Esophagus squamous epithelium (tissue), 4 donors: ENCODE measurements at regions not wholly inside any gene's neighbourhood (a gene's known extent, or its start where the extent isn't known, plus 50 kb on each side); places are given as distances from the start of the nearest gene placed in this dataset.
"Not testable (repeated sequence)": the region's sequence is repeated elsewhere in the genome, so short reads cannot be mapped to it uniquely, and the experiment has no call there.

ENCODE experiments used
- POLR2A ChIP-seq, 4 donors: fragments of 450-650 bp; IDR thresholded peaks; one replicate each; pipeline ENCODE4 v1.6.1; 2017; ENCODE audit warnings: antibody characterized with exemption in 4 of 4, mild to moderate bottlenecking in 4 of 4, moderate library complexity in 3 of 4
- TF ChIP-seq, protein P1 (sequence below), 6 experiments: fragments of 450-650 bp in 4 of 6; fragments of 200-600 bp in 2 of 6; sonication (generic) in 2 of 6; IDR thresholded peaks; one replicate each; pipeline ENCODE4 v1.5.1; 2016 to 2019; ENCODE audit warnings: antibody characterized with exemption in 6 of 6, mild to moderate bottlenecking in 4 of 6, moderate library complexity in 4 of 6

DNA sequence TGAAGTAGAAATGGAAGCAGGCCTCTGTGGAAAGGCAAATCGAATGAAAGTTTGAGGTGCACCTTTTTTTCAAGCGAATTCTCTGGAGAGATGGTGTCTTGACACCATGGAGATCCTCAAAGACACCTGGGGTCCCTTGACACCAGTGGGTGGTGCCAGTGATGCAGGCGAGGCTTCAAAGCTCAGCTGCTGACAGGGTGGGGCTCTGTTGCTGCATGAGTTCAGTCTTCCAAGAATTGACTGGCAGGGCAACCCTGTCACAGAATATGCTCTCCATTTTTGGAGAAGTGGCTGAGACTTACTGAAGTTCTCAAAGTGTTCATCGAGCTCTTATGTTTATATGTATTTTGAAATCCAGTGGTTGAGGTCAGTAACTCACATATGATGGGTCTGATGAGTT is 1376.6 kb downstream of the SPATA31A7 start:
- TF ChIP-seq POLR2A (IDR thresholded peaks at IDR 0.05), result not testable (repeated sequence)
- TF ChIP-seq, protein P1, sequence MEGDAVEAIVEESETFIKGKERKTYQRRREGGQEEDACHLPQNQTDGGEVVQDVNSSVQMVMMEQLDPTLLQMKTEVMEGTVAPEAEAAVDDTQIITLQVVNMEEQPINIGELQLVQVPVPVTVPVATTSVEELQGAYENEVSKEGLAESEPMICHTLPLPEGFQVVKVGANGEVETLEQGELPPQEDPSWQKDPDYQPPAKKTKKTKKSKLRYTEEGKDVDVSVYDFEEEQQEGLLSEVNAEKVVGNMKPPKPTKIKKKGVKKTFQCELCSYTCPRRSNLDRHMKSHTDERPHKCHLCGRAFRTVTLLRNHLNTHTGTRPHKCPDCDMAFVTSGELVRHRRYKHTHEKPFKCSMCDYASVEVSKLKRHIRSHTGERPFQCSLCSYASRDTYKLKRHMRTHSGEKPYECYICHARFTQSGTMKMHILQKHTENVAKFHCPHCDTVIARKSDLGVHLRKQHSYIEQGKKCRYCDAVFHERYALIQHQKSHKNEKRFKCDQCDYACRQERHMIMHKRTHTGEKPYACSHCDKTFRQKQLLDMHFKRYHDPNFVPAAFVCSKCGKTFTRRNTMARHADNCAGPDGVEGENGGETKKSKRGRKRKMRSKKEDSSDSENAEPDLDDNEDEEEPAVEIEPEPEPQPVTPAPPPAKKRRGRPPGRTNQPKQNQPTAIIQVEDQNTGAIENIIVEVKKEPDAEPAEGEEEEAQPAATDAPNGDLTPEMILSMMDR (IDR thresholded peaks at IDR 0.05), result not testable (repeated sequence)
